Vagina (tissue), 2 donors: ENCODE measurements at regions not wholly inside any gene's neighbourhood (a gene's known extent, or its start where the extent isn't known, plus 50 kb on each side); places are given as distances from the start of the nearest gene placed in this dataset.
"Not testable (repeated sequence)": the region's sequence is repeated elsewhere in the genome, so short reads cannot be mapped to it uniquely, and the experiment has no call there.

ENCODE experiments used
- CTCF ChIP-seq, 3 experiments: fragments of 450-650 bp in 2 of 3; fragments of 200-600 bp in 1 of 3; sonication (generic) in 1 of 3; IDR thresholded peaks; one replicate each; pipeline ENCODE4 v1.5.1; 2017 to 2019; ENCODE audit warnings: antibody characterized with exemption in 3 of 3, mild to moderate bottlenecking in 2 of 3, moderate library complexity in 2 of 3
- POLR2A ChIP-seq, 2 donors: fragments of 450-650 bp; IDR thresholded peaks; one replicate each; pipeline ENCODE4 v1.6.1; 2017; ENCODE audit warnings: antibody characterized with exemption in 2 of 2, mild to moderate bottlenecking in 2 of 2, moderate library complexity in 2 of 2

- TF ChIP-seq CTCF, POLR2A (IDR thresholded peaks at IDR 0.05): not testable (repeated sequence)
These were observed 907.7 kb downstream of the TUBA3C start for GRCh38 chr13:18273785-18274514.
